CD14-positive monocyte (primary cell): ENCODE measurements at regions not wholly inside any gene's neighbourhood (a gene's known extent, or its start where the extent isn't known, plus 50 kb on each side); places are given as distances from the start of the nearest gene placed in this dataset.
"Not testable (repeated sequence)": the region's sequence is repeated elsewhere in the genome, so short reads cannot be mapped to it uniquely, and the experiment has no call there.

Source experiments
- DNase-seq, 3 donors: peaks; one replicate each; pipeline ENCODE4 v3.0.0-alpha.2; 2011 to 2022
- H2AFZ ChIP-seq: 2 replicates; pipeline ENCODE4 v1.6.0; 2012; ENCODE audit warnings: mild to moderate bottlenecking, low read depth, low read length, inconsistent platforms; ENCODE audit not compliant: insufficient read depth, poor library complexity, severe bottlenecking
- H3K27ac ChIP-seq, 2 donors: 1 replicate in 1 of 2; 2 replicates in 1 of 2; pipeline ENCODE4 v1.5.1; 2012 to 2013; ENCODE audit warnings: low read length in 2 of 2, control low read depth in 1 of 2, inconsistent platforms in 1 of 2, low read depth in 1 of 2, mild to moderate bottlenecking in 1 of 2
- H3K27me3 ChIP-seq, 2 donors: one replicate each; pipeline versions ENCODE4 v1.6.0 to v1.6.1; 2011 to 2013; ENCODE audit warnings: low read length in 2 of 2; ENCODE audit not compliant: control insufficient read depth in 2 of 2, insufficient read depth in 2 of 2
- H3K36me3 ChIP-seq, 2 donors: replicated peaks in 1 of 2; 1 replicate in 1 of 2; 2 replicates in 1 of 2; pipeline versions ENCODE4 v1.5.1 to v1.6.1; 2012 to 2013; ENCODE audit warnings: low read length in 2 of 2, control low read depth in 1 of 2, inconsistent platforms in 1 of 2, mild to moderate bottlenecking in 1 of 2; ENCODE audit not compliant: insufficient read depth in 2 of 2, control insufficient read depth in 1 of 2
- H3K4me1 ChIP-seq, 2 donors: 1 replicate in 1 of 2; 2 replicates in 1 of 2; pipeline versions ENCODE4 v1.5.1 to v1.6.1; 2012 to 2013; ENCODE audit warnings: low read length in 2 of 2, control low read depth in 1 of 2, inconsistent platforms in 1 of 2, mild to moderate bottlenecking in 1 of 2, moderate library complexity in 1 of 2; ENCODE audit not compliant: insufficient read depth in 2 of 2, control insufficient read depth in 1 of 2
- H3K4me2 ChIP-seq: replicated peaks from 2 replicates; pipeline ENCODE3; 2012; ENCODE audit warnings: low read length, moderate library complexity, mild to moderate bottlenecking; ENCODE audit not compliant: poor library complexity, severe bottlenecking; ENCODE audit errors: extremely low read depth
- H3K4me3 ChIP-seq, 3 experiments: fragments of 200-600 bp in 1 of 3; sonication (generic) in 1 of 3; replicated peaks in 1 of 3; 1 replicate in 2 of 3; 2 replicates in 1 of 3; pipeline ENCODE4 v1.5.1; 2011 to 2013; ENCODE audit warnings: low read length in 3 of 3, mild to moderate bottlenecking in 3 of 3, control low read depth in 2 of 3, low read depth in 2 of 3, inconsistent platforms in 1 of 3, moderate library complexity in 1 of 3
- H3K79me2 ChIP-seq: 2 replicates; pipeline ENCODE4 v1.6.0; 2012; ENCODE audit warnings: mild to moderate bottlenecking, control low read depth, inconsistent platforms, low read length, moderate library complexity; ENCODE audit not compliant: insufficient read depth
- H3K9ac ChIP-seq: 2 replicates; pipeline ENCODE4 v1.6.0; 2017; ENCODE audit warnings: low read length, mild to moderate bottlenecking; ENCODE audit not compliant: insufficient read depth, poor library complexity, severe bottlenecking
- H3K9me3 ChIP-seq, 2 donors: replicated peaks in 1 of 2; 1 replicate in 1 of 2; 2 replicates in 1 of 2; pipeline versions ENCODE4 v1.5.1 to v1.6.1; 2012 to 2013; ENCODE audit warnings: low read length in 2 of 2, control low read depth in 1 of 2; ENCODE audit not compliant: control insufficient read depth in 1 of 2, insufficient read depth in 1 of 2
- H4K20me1 ChIP-seq: 2 replicates; pipeline ENCODE4 v1.6.0; 2012; ENCODE audit warnings: mild to moderate bottlenecking, low read length, control low read depth, moderate library complexity; ENCODE audit not compliant: insufficient read depth
- H3K27ac Mint-ChIP-seq, 7 donors: one replicate each; pipeline ENCODE4 v1.8.0; 2020; ENCODE audit warnings: mild to moderate bottlenecking in 7 of 7, mixed read lengths in 7 of 7, moderate library complexity in 6 of 7, inconsistent platforms in 2 of 7
- H3K27me3 Mint-ChIP-seq, 3 donors: one replicate each; pipeline ENCODE4 v1.8.0; 2021 to 2022; ENCODE audit warnings: low read depth in 3 of 3, mild to moderate bottlenecking in 3 of 3, mixed read lengths in 3 of 3, moderate library complexity in 3 of 3, inconsistent platforms in 1 of 3
- H3K36me3 Mint-ChIP-seq, 2 donors: one replicate each; pipeline ENCODE4 v1.8.0; 2020; ENCODE audit warnings: mixed read lengths in 2 of 2, inconsistent platforms in 1 of 2, mild to moderate bottlenecking in 1 of 2
- H3K4me1 Mint-ChIP-seq: one replicate; pipeline ENCODE4 v1.8.0; 2020; ENCODE audit warnings: mild to moderate bottlenecking, mixed read lengths
- H3K4me3 Mint-ChIP-seq, 2 donors: one replicate each; pipeline ENCODE4 v1.8.0; 2020; ENCODE audit warnings: mild to moderate bottlenecking in 2 of 2, mixed read lengths in 2 of 2, moderate library complexity in 1 of 2
- H3K9me3 Mint-ChIP-seq, 7 donors: one replicate each; pipeline ENCODE4 v1.8.0; 2020 to 2022; ENCODE audit warnings: mixed read lengths in 7 of 7, mild to moderate bottlenecking in 6 of 7, moderate library complexity in 6 of 7, inconsistent platforms in 2 of 7
- CTCF ChIP-seq: fragments of 200-600 bp; IDR thresholded peaks from one replicate; pipeline ENCODE4 v1.8.0; 2022; ENCODE audit warnings: antibody characterized with exemption, mild to moderate bottlenecking
- WGBS: methylation state at CpG from one replicate; pipeline ENCODE4 v1.1.5; 2013; ENCODE audit warnings: missing lambda C conversion rate; ENCODE audit not compliant: insufficient coverage; 5-methylcytosine and 5-hydroxymethylcytosine counted together
- intact Hi-C, 2 donors: fragments of 100-400 bp; cut with micrococcal nuclease; formaldehyde crosslinking; loops; one replicate each; pipeline versions ENCODE4 v1.15.0 to v1.15.1; 2023

DNA sequence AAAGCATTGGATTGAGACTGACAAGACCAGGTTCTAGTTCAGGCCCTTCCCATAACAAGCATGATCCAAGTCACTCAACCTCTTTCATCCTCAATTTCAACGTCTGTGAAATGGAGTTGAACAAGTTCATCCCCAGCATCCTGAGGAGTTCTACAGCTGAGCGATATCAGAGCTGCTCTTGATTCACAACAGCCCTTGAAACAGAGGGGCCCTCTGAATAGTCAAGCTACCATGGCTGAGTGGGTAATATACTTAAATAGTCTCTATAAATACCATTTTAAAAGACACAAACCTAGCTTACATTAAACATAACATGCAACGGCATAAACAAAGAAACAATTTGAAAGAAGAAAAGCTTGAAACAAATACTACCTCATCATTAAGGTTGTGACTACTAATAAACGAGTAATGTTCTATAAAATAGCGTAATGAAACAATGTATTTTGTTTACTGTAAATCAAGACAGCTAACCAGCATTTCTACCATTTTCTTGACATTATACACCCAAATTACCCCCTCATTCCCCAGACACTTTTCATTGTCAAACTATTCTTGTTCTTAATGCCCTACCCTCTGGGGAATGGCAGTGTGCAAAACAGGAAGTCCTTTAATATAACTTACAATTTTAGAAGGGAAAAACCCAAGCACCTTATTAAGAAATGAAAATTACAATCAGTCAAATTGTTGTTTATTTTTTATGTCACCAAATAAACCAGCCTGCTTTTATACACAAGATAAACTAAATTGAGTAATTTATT, 202.3 kb downstream of the PARM1 start:
- Mint-ChIP-seq H3K27ac (no peak overlapping the region), H3K4me1 (no peaks in the 10 kb centered on the region), H3K9me3 (peaks cover 0 to 4% (median 0%) of the 10 kb centered on the region in 7 donors), H3K27me3 (peaks cover 0 to 2% (median 0%) of the 10 kb centered on the region in 3 donors), H3K36me3 (no peaks in the 10 kb centered on the region), H3K4me3 (no peak overlapping the region)
- no peaks in the 10 kb centered on the region for H3K36me3 ChIP-seq
- WGBS: no CpG with 5 or more reads among the region's 5 CpGs
- TF ChIP-seq CTCF: no peak
- no peak overlapping the region for H2AFZ ChIP-seq
- no peaks in the 10 kb centered on the region for H4K20me1 ChIP-seq
- no peak overlapping the region for H3K27ac ChIP-seq
- H3K79me2 ChIP-seq: no peaks in the 10 kb centered on the region
- no peaks in the 10 kb centered on the region for H3K27me3 ChIP-seq
- no peaks in the 10 kb centered on the region for H3K9me3 ChIP-seq
- no peak overlapping the region for H3K9ac ChIP-seq
- no peak overlapping the region for H3K4me2 ChIP-seq
- H3K4me1 ChIP-seq: no peaks in the 10 kb centered on the region
- no peak overlapping the region for H3K4me3 ChIP-seq
- no peak for DNase-seq
- intact Hi-C loops: no loop called here

DNA sequence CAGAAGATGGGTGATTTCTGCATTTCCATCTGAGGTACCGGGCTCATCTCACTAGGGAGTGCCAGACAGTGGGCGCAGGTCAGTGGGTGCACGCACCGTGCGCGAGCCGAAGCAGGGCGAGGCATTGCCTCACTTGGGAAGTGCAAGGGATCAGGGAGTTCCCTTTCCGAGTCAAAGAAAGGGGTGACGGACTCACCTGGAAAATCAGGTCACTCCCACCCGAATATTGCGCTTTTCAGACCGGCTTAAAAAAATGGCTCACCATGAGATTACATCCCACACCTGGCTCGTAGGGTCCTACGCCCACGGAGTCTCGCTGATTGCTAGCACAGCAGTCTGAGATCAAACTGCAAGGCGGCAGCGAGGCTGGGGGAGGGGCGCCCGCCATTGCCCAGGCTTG, 194.0 kb downstream of the PARM1 start:
- H3K4me2 ChIP-seq, DNase-seq, intact Hi-C loops, H3K36me3 Mint-ChIP-seq, H3K9ac ChIP-seq, H3K36me3 ChIP-seq, H4K20me1 ChIP-seq, H3K79me2 ChIP-seq, H3K9me3 ChIP-seq, H3K27ac Mint-ChIP-seq, H3K27ac ChIP-seq, H2AFZ ChIP-seq, H3K4me1 ChIP-seq, H3K27me3 Mint-ChIP-seq, H3K4me1 Mint-ChIP-seq, H3K4me3 ChIP-seq, H3K27me3 ChIP-seq, H3K4me3 Mint-ChIP-seq: not testable (repeated sequence)
- peaks cover 7 to 25% (median 10%) of the 10 kb centered on the region in 7 donors for H3K9me3 Mint-ChIP-seq
- WGBS: 93% methylated on average over 3 of the region's 21 CpGs
